GM23338 (cell line): ENCODE measurements at regions not wholly inside any gene's neighbourhood (a gene's known extent, or its start where the extent isn't known, plus 50 kb on each side); places are given as distances from the start of the nearest gene placed in this dataset.
A peak's percentile ranks its signal among the peaks of the same experiment; 100 is the strongest.

Experiments used
- ATAC-seq: fragments of 200-7000 bp; cut with Tn5 transposase; 3 replicates; pipeline ENCODE4 v1.9.1; 2020
- DNase-seq: peaks from one replicate; pipeline ENCODE4 v3.0.0-alpha.2; 2015; ENCODE audit warnings: low spot score
- H2AFZ ChIP-seq: fragments of 200-600 bp; sonication (generic); 2 replicates; pipeline ENCODE4 v1.8.0; 2016; ENCODE audit warnings: antibody characterized with exemption, mild to moderate bottlenecking, moderate library complexity
- H3F3A ChIP-seq: fragments of 200-600 bp; sonication (generic); replicated peaks from 2 replicates; pipeline ENCODE4 v1.8.0; 2017; ENCODE audit warnings: antibody characterized with exemption, mixed run types, low read depth
- H3K27ac ChIP-seq: fragments of 200-600 bp; sonication (generic); 2 replicates; pipeline ENCODE4 v1.6.1; 2016; ENCODE audit warnings: low read depth
- H3K27me3 ChIP-seq: fragments of 200-600 bp; sonication (generic); 2 replicates; pipeline ENCODE4 v1.8.0; 2016; ENCODE audit warnings: mild to moderate bottlenecking, mixed run types, moderate library complexity; ENCODE audit not compliant: insufficient read depth
- H3K36me3 ChIP-seq: fragments of 200-600 bp; sonication (generic); 2 replicates; pipeline ENCODE4 v1.8.0; 2016; ENCODE audit warnings: mild to moderate bottlenecking; ENCODE audit not compliant: insufficient read depth
- H3K4me1 ChIP-seq: fragments of 200-600 bp; sonication (generic); 2 replicates; pipeline ENCODE4 v1.8.0; 2016; ENCODE audit warnings: mild to moderate bottlenecking, moderate library complexity; ENCODE audit not compliant: insufficient read depth
- H3K4me2 ChIP-seq: fragments of 200-600 bp; sonication (generic); 2 replicates; pipeline ENCODE4 v1.7.1; 2017; ENCODE audit warnings: mixed run types
- H3K4me3 ChIP-seq: fragments of 200-600 bp; sonication (generic); 2 replicates; pipeline ENCODE4 v1.6.1; 2016; ENCODE audit warnings: mixed run types
- H3K79me2 ChIP-seq: fragments of 200-600 bp; sonication (generic); replicated peaks from 2 replicates; pipeline ENCODE4 v1.8.0; 2017; ENCODE audit warnings: mild to moderate bottlenecking; ENCODE audit not compliant: insufficient read depth
- H3K9me2 ChIP-seq: fragments of 200-600 bp; sonication (generic); 2 replicates; pipeline ENCODE4 v1.8.0; 2017; ENCODE audit not compliant: insufficient read depth
- H4K20me1 ChIP-seq: fragments of 200-600 bp; sonication (generic); replicated peaks from 2 replicates; pipeline ENCODE4 v1.8.0; 2017; ENCODE audit warnings: mild to moderate bottlenecking; ENCODE audit not compliant: insufficient read depth
- H3K27ac Mint-ChIP-seq: 2 replicates; pipeline ENCODE4 v1.8.0; 2020; ENCODE audit warnings: inconsistent platforms, mild to moderate bottlenecking, moderate library complexity, mixed read lengths
- H3K27me3 Mint-ChIP-seq: 3 replicates; pipeline ENCODE4 v1.8.0; 2022; ENCODE audit warnings: low read depth, mild to moderate bottlenecking, moderate library complexity, mixed read lengths, inconsistent platforms; ENCODE audit not compliant: insufficient read depth, poor library complexity
- H3K36me3 Mint-ChIP-seq: 3 replicates; pipeline ENCODE4 v1.8.0; 2021; ENCODE audit warnings: low read depth, mild to moderate bottlenecking, inconsistent platforms, moderate library complexity, mixed read lengths
- H3K4me1 Mint-ChIP-seq: 3 replicates; pipeline ENCODE4 v1.8.0; 2020; ENCODE audit warnings: mild to moderate bottlenecking, inconsistent platforms, mixed read lengths
- H3K4me3 Mint-ChIP-seq: 3 replicates; pipeline ENCODE4 v1.8.0; 2021; ENCODE audit warnings: moderate library complexity, mild to moderate bottlenecking, inconsistent platforms, mixed read lengths
- H3K9me3 Mint-ChIP-seq: 3 replicates; pipeline ENCODE4 v1.8.0; 2020; ENCODE audit warnings: moderate library complexity, mild to moderate bottlenecking, inconsistent platforms, mixed read lengths
- EZH2 ChIP-seq: fragments of 200-600 bp; sonication (generic); IDR thresholded peaks from one replicate; pipeline ENCODE4 v1.8.0; 2017; ENCODE audit warnings: antibody characterized with exemption, mild to moderate bottlenecking, low read depth; ENCODE audit not compliant: unreplicated experiment
- EZH2phosphoT487 ChIP-seq: fragments of 200-600 bp; sonication (generic); IDR thresholded peaks from one replicate; pipeline ENCODE4 v1.8.1; 2018; ENCODE audit warnings: antibody characterized with exemption; ENCODE audit not compliant: unreplicated experiment
- JUNB ChIP-seq: IDR thresholded peaks from one replicate; pipeline ENCODE4 v1.6.1; 2016; ENCODE audit warnings: antibody characterized with exemption; ENCODE audit not compliant: unreplicated experiment
- NANOG ChIP-seq: IDR thresholded peaks from 2 replicates; pipeline ENCODE4 v1.6.1; 2016; ENCODE audit warnings: antibody characterized with exemption, borderline replicate concordance
- POLR2AphosphoS5 ChIP-seq: IDR thresholded peaks from 2 replicates; pipeline ENCODE4 v1.6.1; 2016; ENCODE audit warnings: antibody characterized with exemption, low read depth
- STAT1 ChIP-seq: IDR thresholded peaks from one replicate; pipeline ENCODE4 v1.6.1; 2016; ENCODE audit warnings: antibody characterized with exemption; ENCODE audit not compliant: unreplicated experiment
- ZNF114 ChIP-seq: fragments of 250-450 bp; sonication (Bioruptor Pico); IDR thresholded peaks from 2 replicates; pipeline ENCODE4 v1.5.0; 2020; ENCODE audit warnings: mild to moderate bottlenecking, moderate library complexity
- ZNF331 ChIP-seq: fragments of 250-450 bp; sonication (Bioruptor Pico); IDR thresholded peaks from 2 replicates; pipeline ENCODE4 v1.5.0; 2020; ENCODE audit warnings: low read depth, mild to moderate bottlenecking, moderate library complexity
- TF ChIP-seq, protein P1 (sequence below), 2 experiments: fragments of 200-600 bp in 1 of 2; sonication (generic) in 1 of 2; conservative IDR thresholded peaks; 2 replicates each; pipeline versions ENCODE4 v1.5.1 to v1.6.1; 2016 to 2017; ENCODE audit warnings: antibody characterized with exemption in 2 of 2, low read depth in 2 of 2, mild to moderate bottlenecking in 2 of 2, moderate library complexity in 1 of 2
- TF ChIP-seq, protein P2 (sequence below): fragments of 250-450 bp; sonication (Bioruptor Pico); IDR thresholded peaks from 2 replicates; pipeline ENCODE4 v1.5.0; 2020; ENCODE audit warnings: mild to moderate bottlenecking, moderate library complexity
- TF ChIP-seq, protein P3 (sequence below): IDR thresholded peaks from 2 replicates; pipeline ENCODE4 v1.6.1; 2016; ENCODE audit warnings: antibody characterized with exemption
- TF ChIP-seq, protein P4 (sequence below): IDR thresholded peaks from one replicate; pipeline ENCODE4 v1.6.1; 2018; ENCODE audit warnings: antibody characterized with exemption; ENCODE audit not compliant: unreplicated experiment

DNA sequence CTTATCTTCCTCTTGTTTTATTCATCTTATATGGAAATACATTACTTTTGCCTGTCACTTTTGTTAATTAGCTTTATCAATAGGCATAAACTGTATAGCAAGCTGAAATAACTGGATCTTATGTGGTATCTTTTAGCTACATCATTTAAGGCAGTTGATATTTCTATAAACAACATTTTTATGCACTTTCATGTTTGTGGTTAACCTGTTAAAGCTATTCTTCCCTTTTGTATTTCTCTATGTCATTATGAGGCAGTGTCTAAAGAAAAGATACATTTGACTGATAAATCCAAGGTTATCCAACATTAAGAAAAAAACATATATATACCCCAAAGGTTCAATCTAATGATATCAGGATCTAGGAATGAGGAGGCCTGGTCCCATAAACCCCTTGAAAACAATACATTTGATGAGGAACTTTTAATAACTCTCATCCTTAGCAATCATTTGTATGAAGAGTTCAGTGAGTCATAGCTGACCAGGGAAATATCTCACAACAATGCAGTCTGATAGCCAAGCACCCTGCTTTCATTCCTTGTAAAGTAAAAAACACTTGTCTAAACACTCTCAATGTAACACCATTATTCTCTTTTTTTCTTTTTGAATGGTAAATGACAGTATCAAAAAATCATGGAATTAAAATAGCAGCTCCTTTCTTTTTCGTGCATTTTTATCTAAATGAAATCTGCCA is 300.9 kb downstream of the NEBL start:
- Mint-ChIP-seq H3K4me3 (no peak overlapping the region), H3K4me1 (peaks cover 21% of the 10 kb centered on the region), H3K36me3 (no peaks in the 10 kb centered on the region), H3K27me3 (no peaks in the 10 kb centered on the region), H3K9me3 (no peaks in the 10 kb centered on the region), H3K27ac (0 out of 2 replicates have a peak overlapping the region, but pooled peaks have one; percentile 35)
- Histone ChIP-seq H3K79me2 (no peaks in the 10 kb centered on the region), H3K4me2 (no peak overlapping the region), H3K27me3 (no peaks in the 10 kb centered on the region), H3F3A (no peaks in the 10 kb centered on the region), H4K20me1 (no peaks in the 10 kb centered on the region), H3K9me2 (no peaks in the 10 kb centered on the region), H2AFZ (no peak overlapping the region), H3K36me3 (no peaks in the 10 kb centered on the region), H3K4me1 (peaks cover 7% of the 10 kb centered on the region), H3K27ac (no peak overlapping the region), H3K4me3 (no peak overlapping the region)
- ATAC-seq (no peak), DNase-seq (no peak)
- no peak for TF ChIP-seq STAT1
- TF ChIP-seq, protein P1, sequence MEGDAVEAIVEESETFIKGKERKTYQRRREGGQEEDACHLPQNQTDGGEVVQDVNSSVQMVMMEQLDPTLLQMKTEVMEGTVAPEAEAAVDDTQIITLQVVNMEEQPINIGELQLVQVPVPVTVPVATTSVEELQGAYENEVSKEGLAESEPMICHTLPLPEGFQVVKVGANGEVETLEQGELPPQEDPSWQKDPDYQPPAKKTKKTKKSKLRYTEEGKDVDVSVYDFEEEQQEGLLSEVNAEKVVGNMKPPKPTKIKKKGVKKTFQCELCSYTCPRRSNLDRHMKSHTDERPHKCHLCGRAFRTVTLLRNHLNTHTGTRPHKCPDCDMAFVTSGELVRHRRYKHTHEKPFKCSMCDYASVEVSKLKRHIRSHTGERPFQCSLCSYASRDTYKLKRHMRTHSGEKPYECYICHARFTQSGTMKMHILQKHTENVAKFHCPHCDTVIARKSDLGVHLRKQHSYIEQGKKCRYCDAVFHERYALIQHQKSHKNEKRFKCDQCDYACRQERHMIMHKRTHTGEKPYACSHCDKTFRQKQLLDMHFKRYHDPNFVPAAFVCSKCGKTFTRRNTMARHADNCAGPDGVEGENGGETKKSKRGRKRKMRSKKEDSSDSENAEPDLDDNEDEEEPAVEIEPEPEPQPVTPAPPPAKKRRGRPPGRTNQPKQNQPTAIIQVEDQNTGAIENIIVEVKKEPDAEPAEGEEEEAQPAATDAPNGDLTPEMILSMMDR (conservative IDR thresholded peaks at IDR 0.05; ENCODE audit: low read depth in 2 of 2), result no peak
- no peak for TF ChIP-seq ZNF331
- TF ChIP-seq POLR2AphosphoS5, result no peak
- no peak for TF ChIP-seq NANOG
- TF ChIP-seq JUNB, result no peak
- TF ChIP-seq, protein P2, sequence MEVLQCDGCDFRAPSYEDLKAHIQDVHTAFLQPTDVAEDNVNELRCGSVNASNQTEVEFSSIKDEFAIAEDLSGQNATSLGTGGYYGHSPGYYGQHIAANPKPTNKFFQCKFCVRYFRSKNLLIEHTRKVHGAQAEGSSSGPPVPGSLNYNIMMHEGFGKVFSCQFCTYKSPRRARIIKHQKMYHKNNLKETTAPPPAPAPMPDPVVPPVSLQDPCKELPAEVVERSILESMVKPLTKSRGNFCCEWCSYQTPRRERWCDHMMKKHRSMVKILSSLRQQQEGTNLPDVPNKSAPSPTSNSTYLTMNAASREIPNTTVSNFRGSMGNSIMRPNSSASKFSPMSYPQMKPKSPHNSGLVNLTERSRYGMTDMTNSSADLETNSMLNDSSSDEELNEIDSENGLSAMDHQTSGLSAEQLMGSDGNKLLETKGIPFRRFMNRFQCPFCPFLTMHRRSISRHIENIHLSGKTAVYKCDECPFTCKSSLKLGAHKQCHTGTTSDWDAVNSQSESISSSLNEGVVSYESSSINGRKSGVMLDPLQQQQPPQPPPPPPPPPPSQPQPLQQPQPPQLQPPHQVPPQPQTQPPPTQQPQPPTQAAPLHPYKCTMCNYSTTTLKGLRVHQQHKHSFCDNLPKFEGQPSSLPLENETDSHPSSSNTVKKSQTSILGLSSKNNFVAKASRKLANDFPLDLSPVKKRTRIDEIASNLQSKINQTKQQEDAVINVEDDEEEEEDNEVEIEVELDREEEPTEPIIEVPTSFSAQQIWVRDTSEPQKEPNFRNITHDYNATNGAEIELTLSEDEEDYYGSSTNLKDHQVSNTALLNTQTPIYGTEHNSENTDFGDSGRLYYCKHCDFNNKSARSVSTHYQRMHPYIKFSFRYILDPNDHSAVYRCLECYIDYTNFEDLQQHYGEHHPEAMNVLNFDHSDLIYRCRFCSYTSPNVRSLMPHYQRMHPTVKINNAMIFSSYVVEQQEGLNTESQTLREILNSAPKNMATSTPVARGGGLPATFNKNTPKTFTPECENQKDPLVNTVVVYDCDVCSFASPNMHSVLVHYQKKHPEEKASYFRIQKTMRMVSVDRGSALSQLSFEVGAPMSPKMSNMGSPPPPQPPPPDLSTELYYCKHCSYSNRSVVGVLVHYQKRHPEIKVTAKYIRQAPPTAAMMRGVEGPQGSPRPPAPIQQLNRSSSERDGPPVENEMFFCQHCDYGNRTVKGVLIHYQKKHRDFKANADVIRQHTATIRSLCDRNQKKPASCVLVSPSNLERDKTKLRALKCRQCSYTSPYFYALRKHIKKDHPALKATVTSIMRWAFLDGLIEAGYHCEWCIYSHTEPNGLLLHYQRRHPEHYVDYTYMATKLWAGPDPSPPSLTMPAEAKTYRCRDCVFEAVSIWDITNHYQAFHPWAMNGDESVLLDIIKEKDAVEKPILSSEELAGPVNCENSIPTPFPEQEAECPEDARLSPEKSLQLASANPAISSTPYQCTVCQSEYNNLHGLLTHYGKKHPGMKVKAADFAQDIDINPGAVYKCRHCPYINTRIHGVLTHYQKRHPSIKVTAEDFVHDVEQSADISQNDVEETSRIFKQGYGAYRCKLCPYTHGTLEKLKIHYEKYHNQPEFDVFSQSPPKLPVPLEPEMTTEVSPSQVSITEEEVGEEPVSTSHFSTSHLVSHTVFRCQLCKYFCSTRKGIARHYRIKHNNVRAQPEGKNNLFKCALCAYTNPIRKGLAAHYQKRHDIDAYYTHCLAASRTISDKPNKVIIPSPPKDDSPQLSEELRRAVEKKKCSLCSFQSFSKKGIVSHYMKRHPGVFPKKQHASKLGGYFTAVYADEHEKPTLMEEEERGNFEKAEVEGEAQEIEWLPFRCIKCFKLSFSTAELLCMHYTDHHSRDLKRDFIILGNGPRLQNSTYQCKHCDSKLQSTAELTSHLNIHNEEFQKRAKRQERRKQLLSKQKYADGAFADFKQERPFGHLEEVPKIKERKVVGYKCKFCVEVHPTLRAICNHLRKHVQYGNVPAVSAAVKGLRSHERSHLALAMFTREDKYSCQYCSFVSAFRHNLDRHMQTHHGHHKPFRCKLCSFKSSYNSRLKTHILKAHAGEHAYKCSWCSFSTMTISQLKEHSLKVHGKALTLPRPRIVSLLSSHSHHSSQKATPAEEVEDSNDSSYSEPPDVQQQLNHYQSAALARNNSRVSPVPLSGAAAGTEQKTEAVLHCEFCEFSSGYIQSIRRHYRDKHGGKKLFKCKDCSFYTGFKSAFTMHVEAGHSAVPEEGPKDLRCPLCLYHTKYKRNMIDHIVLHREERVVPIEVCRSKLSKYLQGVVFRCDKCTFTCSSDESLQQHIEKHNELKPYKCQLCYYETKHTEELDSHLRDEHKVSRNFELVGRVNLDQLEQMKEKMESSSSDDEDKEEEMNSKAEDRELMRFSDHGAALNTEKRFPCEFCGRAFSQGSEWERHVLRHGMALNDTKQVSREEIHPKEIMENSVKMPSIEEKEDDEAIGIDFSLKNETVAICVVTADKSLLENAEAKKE (CRISPR knock-in tag), result no peak
- TF ChIP-seq, protein P3, sequence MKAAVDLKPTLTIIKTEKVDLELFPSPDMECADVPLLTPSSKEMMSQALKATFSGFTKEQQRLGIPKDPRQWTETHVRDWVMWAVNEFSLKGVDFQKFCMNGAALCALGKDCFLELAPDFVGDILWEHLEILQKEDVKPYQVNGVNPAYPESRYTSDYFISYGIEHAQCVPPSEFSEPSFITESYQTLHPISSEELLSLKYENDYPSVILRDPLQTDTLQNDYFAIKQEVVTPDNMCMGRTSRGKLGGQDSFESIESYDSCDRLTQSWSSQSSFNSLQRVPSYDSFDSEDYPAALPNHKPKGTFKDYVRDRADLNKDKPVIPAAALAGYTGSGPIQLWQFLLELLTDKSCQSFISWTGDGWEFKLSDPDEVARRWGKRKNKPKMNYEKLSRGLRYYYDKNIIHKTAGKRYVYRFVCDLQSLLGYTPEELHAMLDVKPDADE, result no peak
- TF ChIP-seq, protein P4, sequence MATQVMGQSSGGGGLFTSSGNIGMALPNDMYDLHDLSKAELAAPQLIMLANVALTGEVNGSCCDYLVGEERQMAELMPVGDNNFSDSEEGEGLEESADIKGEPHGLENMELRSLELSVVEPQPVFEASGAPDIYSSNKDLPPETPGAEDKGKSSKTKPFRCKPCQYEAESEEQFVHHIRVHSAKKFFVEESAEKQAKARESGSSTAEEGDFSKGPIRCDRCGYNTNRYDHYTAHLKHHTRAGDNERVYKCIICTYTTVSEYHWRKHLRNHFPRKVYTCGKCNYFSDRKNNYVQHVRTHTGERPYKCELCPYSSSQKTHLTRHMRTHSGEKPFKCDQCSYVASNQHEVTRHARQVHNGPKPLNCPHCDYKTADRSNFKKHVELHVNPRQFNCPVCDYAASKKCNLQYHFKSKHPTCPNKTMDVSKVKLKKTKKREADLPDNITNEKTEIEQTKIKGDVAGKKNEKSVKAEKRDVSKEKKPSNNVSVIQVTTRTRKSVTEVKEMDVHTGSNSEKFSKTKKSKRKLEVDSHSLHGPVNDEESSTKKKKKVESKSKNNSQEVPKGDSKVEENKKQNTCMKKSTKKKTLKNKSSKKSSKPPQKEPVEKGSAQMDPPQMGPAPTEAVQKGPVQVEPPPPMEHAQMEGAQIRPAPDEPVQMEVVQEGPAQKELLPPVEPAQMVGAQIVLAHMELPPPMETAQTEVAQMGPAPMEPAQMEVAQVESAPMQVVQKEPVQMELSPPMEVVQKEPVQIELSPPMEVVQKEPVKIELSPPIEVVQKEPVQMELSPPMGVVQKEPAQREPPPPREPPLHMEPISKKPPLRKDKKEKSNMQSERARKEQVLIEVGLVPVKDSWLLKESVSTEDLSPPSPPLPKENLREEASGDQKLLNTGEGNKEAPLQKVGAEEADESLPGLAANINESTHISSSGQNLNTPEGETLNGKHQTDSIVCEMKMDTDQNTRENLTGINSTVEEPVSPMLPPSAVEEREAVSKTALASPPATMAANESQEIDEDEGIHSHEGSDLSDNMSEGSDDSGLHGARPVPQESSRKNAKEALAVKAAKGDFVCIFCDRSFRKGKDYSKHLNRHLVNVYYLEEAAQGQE, result no peak
- TF ChIP-seq EZH2phosphoT487, result no peak
- no peak for TF ChIP-seq ZNF114 (CRISPR knock-in tag)
- TF ChIP-seq EZH2, result no peak
